NT2/D1 (cell line): ENCODE measurements at regions not wholly inside any gene's neighbourhood (a gene's known extent, or its start where the extent isn't known, plus 50 kb on each side); places are given as distances from the start of the nearest gene placed in this dataset.

Source experiments
- SUZ12 ChIP-seq: IDR thresholded peaks from 2 replicates; pipeline ENCODE4 v1.6.1; 2011; ENCODE audit not compliant: insufficient read length, insufficient read depth; ENCODE audit errors: extremely low read depth
- ZNF274 ChIP-seq: IDR thresholded peaks from 2 replicates; pipeline ENCODE4 v1.6.1; 2011; ENCODE audit warnings: mild to moderate bottlenecking, low read depth, low read length

- TF ChIP-seq SUZ12, result no peak
- TF ChIP-seq ZNF274, result no peak
Observed at GRCh38 chr3:76728426-76728825, 311.5 kb upstream of the ROBO2 start.
